ENCODE measurements at regions not wholly inside any gene's neighbourhood (a gene's known extent, or its start where the extent isn't known, plus 50 kb on each side); places are given as distances from the start of the nearest gene placed in this dataset.

- Histone ChIP-seq H3K4me1 (ENCODE audit: control insufficient read depth in 1 of 2, insufficient read depth in 2 of 2, low read depth in 1 of 2, low read length in 1 of 2) (no peaks in the 10 kb centered on the region), H3K9me3 (no peaks in the 10 kb centered on the region), H3K36me3 (replicated peaks in 1 of 2; ENCODE audit: control insufficient read depth in 1 of 2, insufficient read depth in 2 of 2, low read length in 1 of 2) (no peaks in the 10 kb centered on the region), H3K27me3 (ENCODE audit: insufficient read depth) (no peaks in the 10 kb centered on the region), H3K4me2 (no peak overlapping the region), H2AFZ (ENCODE audit: low read depth) (no peak overlapping the region), H3K4me3 (ENCODE audit: low read depth in 2 of 2, low read length in 1 of 2) (no peak overlapping the region), H3K27ac (ENCODE audit: low read depth in 2 of 2, low read length in 1 of 2) (no peak overlapping the region), H3F3A (replicated peaks; ENCODE audit: insufficient read depth) (no peaks in the 10 kb centered on the region), H3K9me2 (no peaks in the 10 kb centered on the region), H3K9ac (no peak overlapping the region), H3K79me2 (ENCODE audit: insufficient read depth) (no peaks in the 10 kb centered on the region), H4K20me1 (ENCODE audit: insufficient read depth) (no peaks in the 10 kb centered on the region)
- CTCF ChIA-PET, result no interaction called here
- no peak for DNase-seq
- TF ChIP-seq SMC3 (IDR thresholded peaks at IDR 0.05; ENCODE audit: low read depth, low read length) (no peak), TEAD4 (IDR thresholded peaks at IDR 0.05; ENCODE audit: borderline replicate concordance, insufficient read depth) (no peak), JUND (IDR thresholded peaks at IDR 0.05) (no peak)
- 0% methylated on average over 1 of the region's 1 CpG for WGBS (ENCODE audit: low lambda C conversion rate)
- POLR2A ChIA-PET, result no interaction called here
Observed at GRCh38 chr2:123864416-123864815, 160.7 kb upstream of the CNTNAP5 start.

GRCh38 chr2:123870206-123870880, 154.7 kb upstream of the CNTNAP5 start:
- CTCF ChIA-PET, result no interaction called here
- no peaks in the 10 kb centered on the region for H3K9me2 ChIP-seq
- no peak overlapping the region for H3K4me2 ChIP-seq
- H3K36me3 ChIP-seq (replicated peaks in 1 of 2; ENCODE audit: control insufficient read depth in 1 of 2, insufficient read depth in 2 of 2, low read length in 1 of 2), result no peaks in the 10 kb centered on the region
- H2AFZ ChIP-seq (ENCODE audit: low read depth), result no peak overlapping the region
- H3K4me3 ChIP-seq (ENCODE audit: low read depth in 2 of 2, low read length in 1 of 2), result no peak overlapping the region
- no peak for DNase-seq
- POLR2A ChIA-PET, result no interaction called here
- no peak overlapping the region for H3K9ac ChIP-seq
- peaks cover 0 to 2% of the 10 kb centered on the region in 2 experiments; a peak in 1 of 4 replicates for H3K4me1 ChIP-seq (ENCODE audit: control insufficient read depth in 1 of 2, insufficient read depth in 2 of 2, low read depth in 1 of 2, low read length in 1 of 2)
- no peaks in the 10 kb centered on the region for H3K9me3 ChIP-seq
- 15% methylated on average over 6 of the region's 6 CpGs for WGBS (ENCODE audit: low lambda C conversion rate)
- no peaks in the 10 kb centered on the region for H4K20me1 ChIP-seq (ENCODE audit: insufficient read depth)
- H3K27me3 ChIP-seq (ENCODE audit: insufficient read depth), result no peaks in the 10 kb centered on the region
- no peaks in the 10 kb centered on the region for H3K79me2 ChIP-seq (ENCODE audit: insufficient read depth)
- TF ChIP-seq MXI1 (IDR thresholded peaks at IDR 0.05; ENCODE audit: low read depth, low read length) (no peak), ZBTB33 (IDR thresholded peaks at IDR 0.05; ENCODE audit: borderline replicate concordance, low read depth) (no peak), GATA2 (CRISPR knock-in tag; IDR thresholded peaks at IDR 0.05) (no peak), FOXM1 (IDR thresholded peaks at IDR 0.05; ENCODE audit: low read depth) (no peak), YY1 (IDR thresholded peaks at IDR 0.05; ENCODE audit: low read depth) (no peak), JUND (IDR thresholded peaks at IDR 0.05) (no peak), FOXJ3 (CRISPR knock-in tag; IDR thresholded peaks at IDR 0.05) (no peak), EZH2phosphoT487 (IDR thresholded peaks at IDR 0.05; ENCODE audit: borderline replicate concordance, low read depth) (no peak), FOSL2 (IDR thresholded peaks at IDR 0.05; ENCODE audit: borderline replicate concordance, low read depth) (no peak), CHD2 (IDR thresholded peaks at IDR 0.05; ENCODE audit: low read length, partially characterized antibody) (no peak)
- TF ChIP-seq, protein P1, sequence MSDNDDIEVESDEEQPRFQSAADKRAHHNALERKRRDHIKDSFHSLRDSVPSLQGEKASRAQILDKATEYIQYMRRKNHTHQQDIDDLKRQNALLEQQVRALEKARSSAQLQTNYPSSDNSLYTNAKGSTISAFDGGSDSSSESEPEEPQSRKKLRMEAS (IDR thresholded peaks at IDR 0.05; ENCODE audit: low read depth), result no peak
- H3K27ac ChIP-seq (ENCODE audit: low read depth in 2 of 2, low read length in 1 of 2), result no peak overlapping the region
- no peaks in the 10 kb centered on the region for H3F3A ChIP-seq (replicated peaks; ENCODE audit: insufficient read depth)

All from SK-N-SH (cell line).